A673 (cell line): ENCODE measurements at regions not wholly inside any gene's neighbourhood (a gene's known extent, or its start where the extent isn't known, plus 50 kb on each side); places are given as distances from the start of the nearest gene placed in this dataset.
A peak's percentile ranks its signal among the peaks of the same experiment; 100 is the strongest.

Experiments
- BruUV-seq: library from RNA; stranded (reverse); fragments of 400-500 nt; replicated peaks from 2 replicates; lab custom pipeline; 2021; lab: Mats Ljungman, UMichigan
- CTCF ChIA-PET: fragments of 300-600 bp; sonication (Branson Sonifier 250); formaldehyde crosslinking; loops from one replicate; lab custom pipeline; 2022; ENCODE audit warnings: antibody characterized with exemption; lab: Charles Lee
- POLR2A ChIA-PET: fragments of 300-600 bp; sonication (Branson Sonifier 250); formaldehyde crosslinking; loops from one replicate; lab custom pipeline; 2022; ENCODE audit warnings: antibody characterized with exemption; ENCODE audit not compliant: low non-redundant PET; lab: Charles Lee
- DNase-seq: peaks from one replicate; pipeline ENCODE4 v3.0.0-alpha.2; 2015; ENCODE audit warnings: low spot score
- H3K27ac ChIP-seq: fragments of 200-600 bp; sonication (generic); 2 replicates; pipeline ENCODE4 v1.5.1; 2016; ENCODE audit warnings: mixed run types, low read depth, mild to moderate bottlenecking, mixed read lengths, antibody characterized with exemption, low read length; ENCODE audit not compliant: poor library complexity, severe bottlenecking
- H3K27me3 ChIP-seq: fragments of 200-600 bp; sonication (generic); replicated peaks from 2 replicates; pipeline ENCODE4 v1.6.1; 2017; ENCODE audit warnings: mixed run types, low read depth, mild to moderate bottlenecking, mixed read lengths, antibody characterized with exemption, low read length; ENCODE audit not compliant: insufficient read depth, poor library complexity
- H3K36me3 ChIP-seq: fragments of 200-600 bp; sonication (generic); 2 replicates; pipeline ENCODE4 v1.6.1; 2016; ENCODE audit warnings: mixed run types, mild to moderate bottlenecking, mixed read lengths, antibody characterized with exemption, low read length; ENCODE audit not compliant: insufficient read depth, poor library complexity, severe bottlenecking
- H3K4me1 ChIP-seq: fragments of 200-600 bp; sonication (generic); 2 replicates; pipeline ENCODE4 v1.6.1; 2017; ENCODE audit warnings: mixed run types, mild to moderate bottlenecking, mixed read lengths, antibody characterized with exemption, low read length; ENCODE audit not compliant: insufficient read depth, poor library complexity, severe bottlenecking
- H3K4me3 ChIP-seq: fragments of 200-600 bp; sonication (generic); 2 replicates; pipeline ENCODE4 v1.5.1; 2016; ENCODE audit warnings: low read depth, mixed run types, mild to moderate bottlenecking, mixed read lengths, low read length; ENCODE audit not compliant: poor library complexity, severe bottlenecking
- H3K9me3 ChIP-seq: fragments of 200-600 bp; sonication (generic); 2 replicates; pipeline ENCODE4 v1.6.1; 2016; ENCODE audit warnings: mixed run types, low read depth, mild to moderate bottlenecking, mixed read lengths, antibody characterized with exemption, low read length; ENCODE audit not compliant: poor library complexity, severe bottlenecking
- EZH2 ChIP-seq: fragments of 200-600 bp; sonication (generic); IDR thresholded peaks from 2 replicates; pipeline ENCODE4 v1.6.1; 2017; ENCODE audit warnings: borderline replicate concordance, low read depth, mild to moderate bottlenecking, mixed read lengths, antibody characterized with exemption, low read length; ENCODE audit not compliant: poor library complexity, severe bottlenecking
- intact Hi-C: fragments of 100-400 bp; cut with micrococcal nuclease; formaldehyde crosslinking; loops from one replicate; pipeline ENCODE4 v1.10.0; 2022; ENCODE audit not compliant: unreplicated experiment
- TF ChIP-seq, protein P1 (sequence below): fragments of 300-800, 200-600 bp; sonication (generic); conservative IDR thresholded peaks from 2 replicates; pipeline ENCODE4 v1.5.1; 2017; ENCODE audit warnings: low read depth, mild to moderate bottlenecking, antibody characterized with exemption, low read length, moderate library complexity, mixed read lengths

- no peak for DNase-seq
- CTCF ChIA-PET = no interaction called here
- TF ChIP-seq, protein P1, sequence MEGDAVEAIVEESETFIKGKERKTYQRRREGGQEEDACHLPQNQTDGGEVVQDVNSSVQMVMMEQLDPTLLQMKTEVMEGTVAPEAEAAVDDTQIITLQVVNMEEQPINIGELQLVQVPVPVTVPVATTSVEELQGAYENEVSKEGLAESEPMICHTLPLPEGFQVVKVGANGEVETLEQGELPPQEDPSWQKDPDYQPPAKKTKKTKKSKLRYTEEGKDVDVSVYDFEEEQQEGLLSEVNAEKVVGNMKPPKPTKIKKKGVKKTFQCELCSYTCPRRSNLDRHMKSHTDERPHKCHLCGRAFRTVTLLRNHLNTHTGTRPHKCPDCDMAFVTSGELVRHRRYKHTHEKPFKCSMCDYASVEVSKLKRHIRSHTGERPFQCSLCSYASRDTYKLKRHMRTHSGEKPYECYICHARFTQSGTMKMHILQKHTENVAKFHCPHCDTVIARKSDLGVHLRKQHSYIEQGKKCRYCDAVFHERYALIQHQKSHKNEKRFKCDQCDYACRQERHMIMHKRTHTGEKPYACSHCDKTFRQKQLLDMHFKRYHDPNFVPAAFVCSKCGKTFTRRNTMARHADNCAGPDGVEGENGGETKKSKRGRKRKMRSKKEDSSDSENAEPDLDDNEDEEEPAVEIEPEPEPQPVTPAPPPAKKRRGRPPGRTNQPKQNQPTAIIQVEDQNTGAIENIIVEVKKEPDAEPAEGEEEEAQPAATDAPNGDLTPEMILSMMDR = no peak
- no peaks in the 10 kb centered on the region for H3K9me3 ChIP-seq
- intact Hi-C loops = no loop called here
- no TSS peak for BruUV-seq
- no peak overlapping the region for H3K4me3 ChIP-seq
- no peaks in the 10 kb centered on the region for H3K36me3 ChIP-seq
- H3K4me1 ChIP-seq = peaks cover 12% of the 10 kb centered on the region
- H3K27me3 ChIP-seq = no peaks in the 10 kb centered on the region
- POLR2A ChIA-PET = no interaction called here
- H3K27ac ChIP-seq = no peak overlapping the region
Observed at GRCh38 chr11:112884012-112884767, 77.0 kb upstream of the NCAM1 start.

DNA sequence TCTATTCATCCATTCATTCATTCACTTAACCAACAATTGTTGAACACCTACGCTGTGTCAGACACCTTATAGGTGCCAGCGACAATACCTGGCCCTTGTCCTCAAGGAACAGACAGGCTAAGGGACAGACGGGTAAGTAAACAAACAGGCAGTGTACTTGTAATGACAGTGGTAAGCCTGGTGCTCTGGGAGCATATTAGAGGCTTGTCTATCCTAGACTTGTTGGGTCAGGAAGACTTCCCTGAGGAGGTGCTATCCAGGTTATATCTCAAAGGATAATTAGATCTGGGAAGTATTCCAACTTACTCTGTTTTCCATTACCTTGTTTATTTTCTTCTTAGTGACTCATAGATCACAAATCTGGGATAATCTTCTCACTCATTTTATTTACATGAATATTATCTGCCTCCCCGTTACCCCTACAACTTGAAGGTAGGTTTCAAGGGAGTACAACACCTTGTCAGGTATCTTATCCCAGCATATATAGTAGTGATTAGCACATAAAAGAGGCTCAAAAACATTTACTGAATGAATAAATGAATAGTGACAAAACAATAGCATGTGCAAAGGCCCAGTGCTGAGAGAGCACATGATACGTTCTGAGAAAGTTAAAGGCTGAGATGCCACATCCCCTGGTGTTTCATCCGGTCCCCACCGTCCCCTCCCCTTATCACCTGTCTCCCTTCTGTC is 75.3 kb upstream of the NCAM1 start:
- intact Hi-C loops = no loop called here
- Histone ChIP-seq H3K27ac (no peak overlapping the region), H3K9me3 (no peaks in the 10 kb centered on the region), H3K4me3 (no peak overlapping the region), H3K27me3 (no peaks in the 10 kb centered on the region), H3K4me1 (peaks cover 12% of the 10 kb centered on the region), H3K36me3 (no peaks in the 10 kb centered on the region)
- no TSS peak for BruUV-seq
- POLR2A ChIA-PET = no interaction called here
- no peak for TF ChIP-seq EZH2
- TF ChIP-seq, protein P1 = no peak
- CTCF ChIA-PET = no interaction called here
- DNase-seq = no peak

GRCh38 chr11:112886434-112887370 is 74.5 kb upstream of the NCAM1 start:
- DNase-seq = peak; percentile 88
- BruUV-seq = no TSS peak
- CTCF ChIA-PET = no interaction called here
- no peaks in the 10 kb centered on the region for H3K9me3 ChIP-seq
- H3K27me3 ChIP-seq = no peaks in the 10 kb centered on the region
- no peaks in the 10 kb centered on the region for H3K36me3 ChIP-seq
- H3K27ac ChIP-seq = peak overlapping the region; percentile 18
- H3K4me3 ChIP-seq = no peak overlapping the region
- POLR2A ChIA-PET = no interaction called here
- intact Hi-C loops = no loop called here
- TF ChIP-seq EZH2 = no peak
- TF ChIP-seq, protein P1 = no peak
- H3K4me1 ChIP-seq = peaks cover 12% of the 10 kb centered on the region
